HL-60 (cell line): ENCODE measurements at regions not wholly inside any gene's neighbourhood (a gene's known extent, or its start where the extent isn't known, plus 50 kb on each side); places are given as distances from the start of the nearest gene placed in this dataset.

Experiments used
- DNase-seq, 2 experiments: peaks; one replicate each; pipeline ENCODE4 v3.0.0-alpha.2; 2010 to 2020; ENCODE audit warnings: low read depth in 1 of 2, low spot score in 1 of 2
- H3K27ac ChIP-seq: fragments of 250-450 bp; sonication (Bioruptor Pico); replicated peaks from 2 replicates; pipeline ENCODE4 v1.5.1; 2020; ENCODE audit warnings: mild to moderate bottlenecking, moderate library complexity
- H3K27me3 ChIP-seq: fragments of 250-450 bp; sonication (Bioruptor Pico); 2 replicates; pipeline ENCODE4 v1.5.1; 2021; ENCODE audit warnings: mild to moderate bottlenecking, moderate library complexity; ENCODE audit not compliant: insufficient read depth, poor library complexity, severe bottlenecking
- H3K4me3 ChIP-seq: replicated peaks from 2 replicates; pipeline ENCODE4 v1.5.1; 2011; ENCODE audit warnings: mild to moderate bottlenecking, control low read depth, low read length; ENCODE audit not compliant: insufficient read depth
- GABPA ChIP-seq: IDR thresholded peaks from 2 replicates; pipeline ENCODE4 v1.6.1; 2012; ENCODE audit warnings: low read depth
- POLR2AphosphoS5 ChIP-seq: IDR thresholded peaks from 2 replicates; pipeline ENCODE4 v1.6.1; 2012; ENCODE audit warnings: low read depth
- SPI1 ChIP-seq: IDR thresholded peaks from 2 replicates; pipeline ENCODE4 v1.6.1; 2012; ENCODE audit warnings: low read depth, mild to moderate bottlenecking, borderline replicate concordance
- TF ChIP-seq, protein P1 (sequence below): IDR thresholded peaks from 2 replicates; pipeline ENCODE4 v1.6.1; 2012; ENCODE audit warnings: low read depth; ENCODE audit not compliant: insufficient replicate concordance
- TF ChIP-seq, protein P2 (sequence below): IDR thresholded peaks from one replicate; pipeline ENCODE4 v1.5.1; 2011; ENCODE audit warnings: low read length, control low read depth, inconsistent platforms; ENCODE audit not compliant: insufficient read depth

DNA sequence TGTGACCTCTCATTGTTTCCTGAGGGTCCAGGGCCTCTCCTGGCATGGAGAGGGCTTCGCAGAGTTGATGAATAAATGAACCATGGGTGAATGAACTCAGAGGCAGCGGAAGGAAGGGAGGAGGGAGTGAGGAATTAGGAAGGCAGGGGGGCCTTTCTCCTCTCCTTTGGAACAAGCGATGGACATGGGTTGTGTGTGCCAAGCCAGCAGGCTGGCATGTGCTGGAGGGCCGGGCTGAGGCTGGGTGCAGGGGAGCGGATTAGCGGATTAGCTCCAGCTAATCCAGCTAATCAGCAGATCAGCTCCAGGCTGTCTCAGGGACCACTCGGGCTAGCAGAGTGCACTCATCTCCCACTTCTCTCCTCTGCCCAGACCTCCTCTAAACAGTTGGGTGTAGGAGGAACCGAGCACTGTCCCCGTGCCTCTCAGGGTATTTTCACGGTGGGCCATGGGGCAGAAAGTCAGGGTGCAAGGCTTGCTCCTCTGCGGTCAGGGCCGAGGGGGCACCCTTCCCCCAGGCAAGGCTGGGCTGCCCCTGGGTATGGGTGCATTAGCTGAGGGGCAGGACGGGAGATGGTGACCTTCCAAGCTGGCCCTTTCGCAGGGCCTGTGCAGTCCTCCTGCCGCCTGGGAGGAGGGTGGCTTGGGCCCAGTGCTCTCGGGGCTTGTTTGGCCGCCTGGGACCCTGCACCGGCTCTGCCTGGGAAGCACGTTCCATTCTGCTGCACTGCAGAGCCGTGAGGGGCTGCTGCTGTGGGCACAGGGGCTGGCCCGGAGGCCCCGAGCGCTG, 120.3 kb upstream of the B3GAT1 start:
- Histone ChIP-seq H3K27me3 (peaks cover 7% of the 10 kb centered on the region), H3K27ac (no peak overlapping the region), H3K4me3 (no peak overlapping the region)
- no peak for DNase-seq
- TF ChIP-seq, protein P1, sequence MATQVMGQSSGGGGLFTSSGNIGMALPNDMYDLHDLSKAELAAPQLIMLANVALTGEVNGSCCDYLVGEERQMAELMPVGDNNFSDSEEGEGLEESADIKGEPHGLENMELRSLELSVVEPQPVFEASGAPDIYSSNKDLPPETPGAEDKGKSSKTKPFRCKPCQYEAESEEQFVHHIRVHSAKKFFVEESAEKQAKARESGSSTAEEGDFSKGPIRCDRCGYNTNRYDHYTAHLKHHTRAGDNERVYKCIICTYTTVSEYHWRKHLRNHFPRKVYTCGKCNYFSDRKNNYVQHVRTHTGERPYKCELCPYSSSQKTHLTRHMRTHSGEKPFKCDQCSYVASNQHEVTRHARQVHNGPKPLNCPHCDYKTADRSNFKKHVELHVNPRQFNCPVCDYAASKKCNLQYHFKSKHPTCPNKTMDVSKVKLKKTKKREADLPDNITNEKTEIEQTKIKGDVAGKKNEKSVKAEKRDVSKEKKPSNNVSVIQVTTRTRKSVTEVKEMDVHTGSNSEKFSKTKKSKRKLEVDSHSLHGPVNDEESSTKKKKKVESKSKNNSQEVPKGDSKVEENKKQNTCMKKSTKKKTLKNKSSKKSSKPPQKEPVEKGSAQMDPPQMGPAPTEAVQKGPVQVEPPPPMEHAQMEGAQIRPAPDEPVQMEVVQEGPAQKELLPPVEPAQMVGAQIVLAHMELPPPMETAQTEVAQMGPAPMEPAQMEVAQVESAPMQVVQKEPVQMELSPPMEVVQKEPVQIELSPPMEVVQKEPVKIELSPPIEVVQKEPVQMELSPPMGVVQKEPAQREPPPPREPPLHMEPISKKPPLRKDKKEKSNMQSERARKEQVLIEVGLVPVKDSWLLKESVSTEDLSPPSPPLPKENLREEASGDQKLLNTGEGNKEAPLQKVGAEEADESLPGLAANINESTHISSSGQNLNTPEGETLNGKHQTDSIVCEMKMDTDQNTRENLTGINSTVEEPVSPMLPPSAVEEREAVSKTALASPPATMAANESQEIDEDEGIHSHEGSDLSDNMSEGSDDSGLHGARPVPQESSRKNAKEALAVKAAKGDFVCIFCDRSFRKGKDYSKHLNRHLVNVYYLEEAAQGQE: no peak
- TF ChIP-seq GABPA (no peak), POLR2AphosphoS5 (no peak), SPI1 (no peak)
- TF ChIP-seq, protein P2, sequence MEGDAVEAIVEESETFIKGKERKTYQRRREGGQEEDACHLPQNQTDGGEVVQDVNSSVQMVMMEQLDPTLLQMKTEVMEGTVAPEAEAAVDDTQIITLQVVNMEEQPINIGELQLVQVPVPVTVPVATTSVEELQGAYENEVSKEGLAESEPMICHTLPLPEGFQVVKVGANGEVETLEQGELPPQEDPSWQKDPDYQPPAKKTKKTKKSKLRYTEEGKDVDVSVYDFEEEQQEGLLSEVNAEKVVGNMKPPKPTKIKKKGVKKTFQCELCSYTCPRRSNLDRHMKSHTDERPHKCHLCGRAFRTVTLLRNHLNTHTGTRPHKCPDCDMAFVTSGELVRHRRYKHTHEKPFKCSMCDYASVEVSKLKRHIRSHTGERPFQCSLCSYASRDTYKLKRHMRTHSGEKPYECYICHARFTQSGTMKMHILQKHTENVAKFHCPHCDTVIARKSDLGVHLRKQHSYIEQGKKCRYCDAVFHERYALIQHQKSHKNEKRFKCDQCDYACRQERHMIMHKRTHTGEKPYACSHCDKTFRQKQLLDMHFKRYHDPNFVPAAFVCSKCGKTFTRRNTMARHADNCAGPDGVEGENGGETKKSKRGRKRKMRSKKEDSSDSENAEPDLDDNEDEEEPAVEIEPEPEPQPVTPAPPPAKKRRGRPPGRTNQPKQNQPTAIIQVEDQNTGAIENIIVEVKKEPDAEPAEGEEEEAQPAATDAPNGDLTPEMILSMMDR: no peak

DNA sequence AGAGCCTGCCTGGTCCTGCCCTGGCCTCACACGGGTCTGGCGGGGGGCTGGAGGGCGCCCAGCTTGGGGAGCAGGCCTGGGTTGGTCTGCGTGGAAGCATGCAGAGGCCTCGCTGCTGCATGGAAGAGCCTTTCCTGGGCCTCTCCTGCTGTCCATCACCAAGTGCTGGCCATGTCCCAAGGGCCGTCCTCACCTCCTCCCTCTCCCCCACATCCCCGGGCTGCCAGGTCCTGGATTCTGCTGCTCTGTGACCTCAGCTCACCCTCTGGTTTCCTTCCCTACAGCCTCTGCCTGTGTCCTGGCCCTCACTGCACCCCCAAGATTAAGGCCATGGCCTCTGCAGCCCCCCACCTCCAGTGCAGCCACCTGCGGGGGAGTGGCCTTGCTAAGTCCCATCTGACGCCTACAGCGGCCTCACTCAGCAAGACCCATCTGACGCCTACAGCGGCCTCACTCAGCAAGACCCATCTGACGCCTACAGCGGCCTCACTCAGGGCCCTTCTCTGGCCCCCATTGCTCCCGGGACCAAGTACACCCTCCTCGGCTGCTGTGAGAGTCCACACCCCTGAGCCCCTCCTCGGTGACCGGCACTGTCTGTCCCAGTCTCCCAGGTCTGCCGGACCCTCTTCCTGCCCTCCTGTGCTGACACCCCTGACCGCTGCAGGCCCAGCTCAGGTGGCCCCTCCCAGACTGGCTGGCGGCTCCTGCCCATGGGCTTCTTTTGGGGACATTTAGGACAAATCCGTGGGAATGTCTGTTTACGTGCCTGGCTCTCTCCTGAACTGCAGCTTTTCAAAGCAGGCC, 119.5 kb upstream of the B3GAT1 start:
- Histone ChIP-seq H3K4me3 (no peak overlapping the region), H3K27me3 (peaks cover 4% of the 10 kb centered on the region), H3K27ac (no peak overlapping the region)
- TF ChIP-seq, protein P1: no peak
- no peak for TF ChIP-seq SPI1
- TF ChIP-seq, protein P2: no peak
- no peak for TF ChIP-seq GABPA
- no peak for TF ChIP-seq POLR2AphosphoS5
- no peak for DNase-seq

DNA sequence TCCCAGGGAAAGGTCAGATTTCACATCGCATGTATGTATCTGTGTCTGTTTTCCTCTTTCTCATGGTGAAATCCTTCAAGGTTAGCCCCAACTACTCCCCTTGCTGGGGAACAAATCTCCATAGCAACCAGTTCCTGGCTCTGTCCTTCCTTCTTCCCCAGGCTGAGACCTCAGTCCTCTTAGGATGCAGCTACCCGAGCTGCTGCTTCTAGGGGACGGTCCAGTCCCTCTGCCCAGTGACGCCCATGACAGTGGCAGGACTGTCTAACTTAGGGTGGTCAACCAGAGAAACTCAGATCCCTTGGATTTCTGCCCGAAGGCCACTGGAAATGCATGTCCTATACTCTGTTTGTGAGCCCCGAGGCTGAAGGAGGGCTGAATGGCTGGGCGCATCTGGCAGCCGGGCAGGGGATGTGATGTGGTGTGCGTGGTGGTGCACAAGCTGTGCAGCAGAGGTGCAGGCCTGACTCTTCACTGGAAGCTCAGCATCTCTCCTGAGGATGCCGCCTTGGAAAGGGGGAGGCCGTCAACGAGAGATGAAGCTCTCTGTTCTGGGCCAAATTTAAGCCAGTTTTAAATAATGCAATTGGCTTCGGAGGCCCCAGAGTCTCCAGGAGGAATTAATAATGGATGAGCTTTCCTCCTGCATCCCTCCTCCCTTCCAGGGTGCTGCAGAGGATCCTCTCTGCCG, 118.7 kb upstream of the B3GAT1 start:
- TF ChIP-seq, protein P2: no peak
- no peak for TF ChIP-seq POLR2AphosphoS5
- TF ChIP-seq GABPA: no peak
- TF ChIP-seq, protein P1: no peak
- TF ChIP-seq SPI1: no peak
- no peak for DNase-seq
- no peaks in the 10 kb centered on the region for H3K27me3 ChIP-seq
- H3K27ac ChIP-seq: no peak overlapping the region
- H3K4me3 ChIP-seq: no peak overlapping the region
